ENCODE measurements at regions not wholly inside any gene's neighbourhood (a gene's known extent, or its start where the extent isn't known, plus 50 kb on each side); places are given as distances from the start of the nearest gene placed in this dataset.

DNA sequence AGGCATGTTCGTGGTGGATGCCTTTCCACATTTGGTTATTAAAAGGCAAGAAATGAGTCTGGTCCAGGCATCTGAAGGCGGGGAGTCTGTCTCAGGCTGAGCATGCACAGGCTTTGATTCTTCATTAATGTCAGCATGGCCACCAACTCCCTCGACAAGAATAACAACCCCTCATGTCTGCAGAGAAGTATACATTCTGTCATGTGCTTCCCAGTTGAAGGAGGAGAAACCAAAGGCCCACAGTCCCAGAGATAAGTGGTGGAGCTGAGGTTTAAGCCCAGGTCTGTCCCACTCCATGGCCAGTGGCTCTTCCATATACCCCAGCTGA lies 61.6 kb upstream of the LAPTM5 start:
- DNase-seq (ENCODE audit: low spot score), result no peak

DNA sequence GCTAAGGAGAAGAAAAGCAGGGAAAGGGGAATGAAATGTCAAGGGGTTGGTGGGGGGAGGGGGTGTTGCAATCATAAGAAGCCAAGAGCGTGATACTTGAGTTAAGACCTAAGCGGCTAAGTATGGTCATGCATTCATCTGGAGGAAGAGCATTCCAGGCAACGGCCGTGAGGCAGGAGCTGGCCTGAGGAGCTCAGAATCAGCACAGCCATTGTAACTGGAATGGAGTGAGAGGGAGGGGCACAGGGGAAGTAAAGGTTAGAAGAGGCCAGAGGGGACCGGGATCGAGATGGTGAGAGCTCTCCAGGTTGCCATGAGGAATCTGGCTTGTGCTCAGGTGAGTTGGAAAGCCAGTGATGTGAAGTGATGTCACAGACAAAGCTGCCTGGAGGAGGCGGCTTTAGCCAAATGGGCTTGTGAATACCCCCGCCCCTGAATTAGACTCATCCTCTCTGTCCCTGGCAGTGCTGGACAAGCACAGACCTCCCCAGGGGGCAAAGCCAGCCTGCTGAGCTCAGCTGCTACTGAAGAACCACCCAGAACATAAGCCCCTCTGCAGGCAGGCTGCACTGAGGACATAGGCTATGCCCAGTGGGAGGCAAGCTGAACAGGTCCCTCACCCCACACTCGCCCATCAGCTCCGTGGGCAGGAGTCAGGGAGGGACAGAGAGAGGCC lies 61.1 kb upstream of the LAPTM5 start:
- no peak for DNase-seq (ENCODE audit: low spot score)

DNA sequence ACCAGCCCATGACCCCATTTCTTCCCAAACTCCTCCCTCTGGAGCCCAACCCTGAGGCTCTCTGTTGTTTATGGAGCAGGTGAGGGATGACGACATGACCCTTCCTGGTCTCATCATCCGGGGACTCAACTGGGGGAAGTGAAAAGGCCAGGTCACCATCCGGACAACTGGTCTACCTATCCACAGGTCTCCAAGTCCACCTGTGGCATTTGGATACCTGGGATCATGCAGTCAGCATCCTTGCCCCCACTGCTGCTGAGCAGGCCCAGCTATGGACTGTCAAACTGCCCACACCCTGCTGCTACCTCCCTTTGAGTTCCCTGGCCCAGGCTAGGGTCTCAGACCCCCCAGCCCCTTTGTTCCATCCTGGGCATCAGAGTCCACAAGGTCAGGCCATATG lies 60.0 kb upstream of the LAPTM5 start:
- no peak for DNase-seq (ENCODE audit: low spot score)

DNA sequence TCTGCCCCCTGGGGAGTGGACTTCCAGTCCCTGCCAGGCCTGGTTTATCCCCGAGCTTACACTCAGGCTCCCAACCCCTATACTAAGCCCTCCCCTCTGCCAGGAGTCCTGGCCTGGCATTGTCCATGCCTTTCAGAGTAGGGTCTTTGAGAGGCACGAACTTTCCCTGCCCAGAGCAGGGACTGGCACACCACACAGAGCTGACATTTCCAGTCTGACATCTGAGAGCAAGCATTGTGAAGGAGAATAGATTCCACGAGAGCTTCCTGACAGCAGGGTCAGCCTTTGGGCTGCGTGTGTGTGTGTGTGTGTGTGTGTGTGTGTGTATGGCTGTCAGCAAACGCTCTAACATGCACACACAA lies 59.5 kb upstream of the LAPTM5 start:
- DNase-seq (ENCODE audit: low spot score), result no peak

DNA sequence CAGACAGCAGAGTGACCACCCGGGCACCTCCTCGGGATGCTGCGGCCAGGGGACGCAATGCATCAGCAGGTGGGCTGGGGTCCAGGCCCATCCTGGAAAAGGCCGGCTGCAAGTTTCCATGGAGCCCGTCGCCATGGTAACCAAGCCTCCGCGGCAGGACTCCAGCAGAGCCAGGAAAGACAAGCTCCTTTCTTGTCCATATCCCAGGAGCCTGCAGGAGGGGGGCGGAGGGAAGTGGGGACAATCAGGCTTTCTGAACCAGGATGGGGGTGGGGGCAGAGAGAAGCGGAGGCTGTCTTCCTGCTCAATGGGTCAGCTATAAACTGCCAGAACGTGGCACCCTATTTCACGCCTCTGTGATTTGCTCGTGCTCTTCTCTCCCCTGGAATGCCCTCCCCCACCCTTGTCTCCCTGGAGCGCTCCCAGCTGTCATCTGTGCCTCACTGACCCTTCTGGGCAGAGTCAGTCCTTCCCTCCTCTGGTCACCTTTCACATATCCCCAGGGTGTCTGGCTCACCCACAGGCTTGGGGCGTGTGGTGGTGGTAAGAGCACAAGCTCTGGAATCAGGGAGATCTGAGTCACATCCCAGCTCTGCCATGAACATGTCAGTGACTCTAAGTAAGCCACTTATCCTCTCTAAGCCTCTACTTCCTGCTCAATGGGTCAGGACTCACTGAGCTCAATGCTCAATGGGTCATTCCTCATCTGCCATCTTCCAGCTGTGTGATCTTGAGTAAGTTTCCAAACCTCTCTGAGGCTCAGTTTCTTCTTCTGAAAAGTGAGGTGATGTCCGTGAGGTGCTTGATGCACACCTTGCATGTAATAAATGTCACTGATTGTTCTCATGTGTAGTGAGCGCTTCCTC lies 58.9 kb upstream of the LAPTM5 start:
- DNase-seq (ENCODE audit: low spot score), result peak; percentile 91

DNA sequence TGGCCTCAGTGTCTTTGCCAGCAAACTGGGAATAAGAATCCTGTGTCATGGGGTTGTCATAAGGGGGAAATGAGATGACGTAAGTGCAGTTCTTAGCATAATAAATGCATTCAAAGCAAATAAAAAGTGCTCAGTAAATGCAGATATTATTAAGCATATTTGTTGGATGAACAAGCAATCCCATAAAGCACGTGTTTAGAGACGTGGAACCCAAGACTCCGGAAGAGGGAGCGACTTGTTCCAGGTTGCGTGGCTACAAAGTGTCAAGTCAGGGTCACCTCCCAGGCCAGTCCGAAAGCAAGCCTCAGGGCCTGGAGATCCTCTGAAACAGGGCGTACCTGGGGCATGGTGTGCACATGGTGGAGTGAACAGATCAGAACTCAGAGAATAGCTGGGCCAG lies 58.0 kb upstream of the LAPTM5 start:
- no peak for DNase-seq (ENCODE audit: low spot score)

DNA sequence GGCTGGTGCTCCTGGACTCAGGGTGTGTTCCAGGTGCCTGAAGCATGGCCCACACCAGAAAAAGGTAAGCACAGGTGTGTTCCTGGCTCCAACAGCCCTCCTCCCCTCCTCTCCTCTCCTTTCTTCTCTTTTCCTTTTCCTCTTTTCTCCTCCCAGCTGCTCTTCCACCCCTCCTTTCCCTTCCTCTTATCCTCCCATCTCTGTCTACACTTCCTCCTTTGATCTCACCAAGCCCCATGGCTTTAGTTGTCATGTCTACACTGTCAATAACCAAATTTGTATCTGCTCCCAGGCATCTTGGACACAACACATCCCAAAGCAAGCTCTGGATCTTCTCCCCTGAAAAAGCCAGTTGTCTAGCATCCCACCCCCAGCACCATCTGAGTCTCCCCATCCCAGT lies 56.7 kb upstream of the LAPTM5 start:
- no peak for DNase-seq (ENCODE audit: low spot score)

DNA sequence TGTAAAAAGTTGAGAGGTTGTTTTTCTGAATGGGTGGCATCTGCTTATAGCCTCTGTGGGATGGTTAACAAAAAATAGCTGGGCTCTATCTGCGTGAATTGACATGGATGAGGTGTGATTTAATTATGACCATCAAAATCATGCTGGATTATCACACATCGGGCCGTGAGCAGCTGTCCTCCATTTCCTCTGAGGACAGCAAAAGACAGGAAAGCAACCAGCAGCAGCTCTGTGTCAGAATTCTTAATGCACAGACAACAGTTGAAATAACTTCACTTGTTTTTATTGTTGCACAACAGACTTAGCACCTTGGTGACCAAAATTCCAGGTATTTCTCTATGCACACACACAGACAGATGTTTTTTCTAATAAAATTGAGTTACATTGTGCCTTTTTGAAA lies 54.5 kb upstream of the LAPTM5 start:
- no peak for DNase-seq (ENCODE audit: low spot score)

DNA sequence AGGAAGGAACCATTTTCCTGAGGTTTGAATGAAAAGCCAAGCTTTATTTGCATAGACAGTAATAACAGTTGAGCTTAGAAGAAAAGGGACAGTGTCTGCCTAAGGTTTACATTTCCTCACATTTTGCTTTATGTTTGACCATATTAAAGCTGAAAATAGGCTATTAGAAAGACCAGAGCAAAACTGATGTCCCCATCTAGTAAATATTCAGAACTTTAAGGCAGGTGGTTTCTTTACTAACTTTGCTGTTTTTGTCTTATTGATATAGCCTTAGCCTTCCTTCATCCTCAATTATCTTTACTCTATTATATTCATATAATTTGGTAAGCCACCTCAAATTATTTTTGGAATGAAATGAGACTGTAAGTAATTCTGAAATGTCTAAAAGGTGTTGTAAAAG lies 53.6 kb upstream of the LAPTM5 start:
- DNase-seq (ENCODE audit: low spot score), result no peak

DNA sequence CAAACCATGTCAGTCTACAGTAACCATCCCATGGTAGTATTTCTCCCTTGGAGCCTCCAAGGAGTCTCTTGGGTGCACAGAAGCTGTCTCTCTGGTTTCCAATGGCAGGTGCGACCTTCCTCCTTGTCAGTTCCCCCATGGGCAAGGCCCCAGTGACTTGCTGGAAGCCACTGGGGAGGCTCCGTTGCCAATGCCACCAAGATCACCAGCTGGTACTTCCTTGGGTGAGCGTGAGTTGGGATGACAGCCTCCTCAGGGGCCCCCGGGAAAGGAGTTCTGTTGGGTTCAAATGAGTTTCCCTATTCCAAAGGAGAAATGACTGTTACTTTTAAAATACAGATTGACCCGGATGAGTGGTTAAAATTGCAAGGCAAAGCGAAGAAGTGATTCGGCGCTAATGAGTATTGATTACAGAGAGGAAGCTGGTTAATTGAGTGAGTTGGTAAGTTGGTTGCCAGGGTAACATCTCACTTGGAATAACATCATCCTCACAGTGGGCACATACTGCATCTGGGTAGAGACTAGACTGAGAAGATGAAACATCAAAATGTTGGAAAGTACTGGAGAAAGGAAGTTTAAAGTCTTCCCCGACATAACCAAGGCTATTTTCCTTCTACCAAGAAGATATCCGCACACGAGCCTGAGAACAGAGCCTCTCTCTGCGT lies 53.0 kb upstream of the LAPTM5 start:
- no peak for DNase-seq (ENCODE audit: low spot score)

DNA sequence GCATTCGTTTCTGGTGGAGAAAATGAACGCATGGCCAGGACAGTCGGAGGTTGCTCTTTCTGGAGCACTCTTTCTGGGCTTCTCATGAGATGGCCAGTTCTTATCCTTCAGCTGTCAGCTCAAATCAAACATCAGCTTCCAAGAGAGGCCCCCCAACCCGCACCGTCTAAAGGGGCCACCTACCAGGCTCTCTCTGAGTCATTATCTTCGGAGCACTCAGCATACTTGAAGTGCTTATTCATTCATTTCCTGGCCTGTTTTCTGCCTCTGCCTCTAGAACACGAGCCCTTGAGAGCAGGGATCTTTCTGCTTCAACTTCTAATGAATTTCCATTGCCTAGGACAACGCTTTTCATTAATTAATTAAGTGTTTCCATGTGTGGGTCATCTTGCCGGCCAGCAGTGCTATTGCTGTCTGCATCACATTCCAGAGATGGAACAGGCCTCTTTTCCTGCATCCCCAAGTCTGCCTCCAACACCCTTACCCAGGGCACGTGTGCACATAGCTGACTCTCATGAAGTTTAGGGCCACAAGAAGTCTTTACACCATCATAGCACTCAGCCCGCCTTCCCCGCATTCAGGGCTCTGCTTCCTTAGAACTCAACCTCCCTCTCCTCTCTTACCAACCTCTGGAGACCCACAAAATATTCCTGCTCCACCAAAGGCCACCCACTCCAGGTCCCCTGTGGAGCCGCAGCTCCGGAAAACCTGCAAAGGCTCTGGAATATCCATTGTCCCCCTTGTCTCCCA lies 52.1 kb upstream of the LAPTM5 start:
- no peak for DNase-seq (ENCODE audit: low spot score)

DNA sequence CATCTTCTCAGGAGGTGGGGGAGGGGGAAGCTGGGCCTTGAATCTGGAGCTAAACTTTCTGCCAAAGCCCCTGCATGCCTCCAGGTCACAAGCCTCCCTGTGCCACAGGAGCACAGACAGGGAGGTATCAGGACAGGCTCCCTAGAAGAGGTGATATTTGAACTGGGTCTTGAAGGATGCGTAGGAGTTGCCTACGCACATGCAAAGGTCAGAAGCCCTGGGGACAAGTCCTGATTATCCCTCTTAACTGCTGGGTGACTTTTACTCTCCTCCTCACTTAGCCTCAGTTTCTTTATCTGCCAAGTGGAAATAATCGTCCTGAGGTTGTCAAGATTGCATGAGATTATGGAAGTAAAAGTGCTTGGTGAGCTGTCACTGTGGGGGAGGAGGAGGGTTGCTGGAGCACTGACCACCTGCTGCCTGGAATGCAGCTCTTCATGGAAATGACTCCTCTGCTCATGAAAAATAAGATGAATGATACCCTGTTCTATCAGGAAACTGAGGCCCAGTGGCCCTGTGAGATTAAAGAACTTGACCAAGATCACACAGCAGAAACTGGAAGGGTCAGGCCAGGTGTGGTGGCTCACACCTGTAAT lies 50.6 kb upstream of the LAPTM5 start:
- DNase-seq (ENCODE audit: low spot score), result no peak

DNA sequence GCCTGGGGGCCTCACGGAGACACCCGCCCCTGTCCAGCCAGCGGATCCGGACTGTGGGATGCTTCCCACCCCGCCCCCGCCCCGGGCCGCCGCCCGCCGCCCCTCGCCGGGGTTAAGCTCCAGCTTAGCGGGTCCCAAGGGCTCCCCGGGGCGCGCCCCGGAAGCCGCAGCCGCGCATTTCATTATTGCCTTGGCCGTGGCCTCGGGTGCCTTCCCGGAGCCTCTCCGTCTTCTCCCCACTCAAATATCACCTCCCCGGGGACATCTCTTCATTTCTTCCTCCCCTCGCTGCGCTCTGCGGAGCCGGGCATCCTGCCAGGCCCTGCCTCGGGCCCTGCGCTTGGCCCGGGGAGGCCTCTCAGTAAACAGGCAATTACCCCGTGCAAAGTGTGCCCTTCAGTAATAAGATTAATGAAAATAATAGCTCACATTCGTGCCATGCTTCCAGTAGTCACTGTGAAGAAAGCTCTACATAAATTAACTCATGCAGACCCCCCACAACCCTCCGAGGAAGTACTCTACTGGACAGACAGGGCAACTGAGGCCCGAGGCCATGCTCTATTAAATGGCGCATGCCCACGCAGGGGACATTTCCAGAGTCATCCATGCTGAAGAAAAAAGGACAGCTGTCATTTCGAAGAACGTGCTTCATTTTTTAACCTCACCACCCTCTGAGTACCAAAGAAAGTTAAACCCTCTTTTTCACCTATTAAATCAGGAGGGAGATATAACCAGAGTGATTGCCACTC lies 49.9 kb upstream of the LAPTM5 start:
- DNase-seq (ENCODE audit: low spot score), result no peak
